ENCODE measurements at regions not wholly inside any gene's neighbourhood (a gene's known extent, or its start where the extent isn't known, plus 50 kb on each side); places are given as distances from the start of the nearest gene placed in this dataset.

GRCh38 chr22:27113641-27114040 lies 456.3 kb downstream of the MIAT start:
- Mint-ChIP-seq H3K27me3 (ENCODE audit: low read depth) (peaks cover 6% of the 10 kb centered on the region), H3K9me3 (peaks cover 5% of the 10 kb centered on the region), H3K27ac (no peak overlapping the region), H3K4me1 (ENCODE audit: low read depth) (no peaks in the 10 kb centered on the region), H3K4me3 (no peak overlapping the region), H3K36me3 (ENCODE audit: low read depth) (peaks cover 1% of the 10 kb centered on the region)
- intact Hi-C loops (cut with micrococcal nuclease) = no loop called here
- CTCF ChIA-PET = no interaction called here
- no peak for DNase-seq

DNA sequence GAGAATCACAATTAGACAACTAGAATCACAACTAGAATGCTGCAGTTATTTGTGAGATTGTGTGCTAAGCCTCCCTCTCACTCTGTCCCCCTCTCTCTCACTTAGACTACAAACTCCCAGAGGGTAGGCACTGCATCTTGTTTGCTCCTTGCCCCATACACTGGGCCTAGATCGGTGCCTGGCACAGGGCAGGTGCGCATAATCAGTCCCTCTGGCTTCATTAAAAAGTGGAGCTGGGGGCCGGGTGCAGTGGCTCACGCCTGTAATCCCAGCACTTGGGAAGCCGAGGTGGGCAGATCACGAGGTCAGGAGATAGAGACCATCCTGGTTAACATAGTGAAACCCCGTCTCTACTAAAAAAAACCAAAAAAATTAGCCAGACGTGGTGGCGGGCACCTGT lies 456.8 kb downstream of the MIAT start:
- CTCF ChIA-PET = no interaction called here
- DNase-seq = no peak

DNA sequence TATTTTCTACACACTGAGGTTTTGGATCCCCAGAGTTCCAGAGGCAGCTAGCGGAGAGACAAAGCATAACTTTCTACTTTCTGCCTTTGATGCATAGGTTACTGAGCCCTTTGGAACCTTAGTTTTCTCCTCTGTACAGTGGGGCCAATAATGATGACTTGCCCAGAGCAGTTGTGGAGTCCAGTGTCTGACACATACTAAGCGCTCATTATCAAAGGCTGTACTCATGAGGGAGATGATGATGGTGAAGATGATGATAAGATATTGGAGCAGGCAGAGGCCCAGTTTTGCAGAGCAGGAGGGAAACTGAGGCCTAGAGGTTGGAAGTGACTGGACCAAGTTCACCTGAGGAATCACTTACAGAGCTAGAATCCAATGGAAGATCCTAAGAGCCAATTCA lies 458.0 kb downstream of the MIAT start:
- Mint-ChIP-seq H3K4me3 (no peak overlapping the region), H3K4me1 (ENCODE audit: low read depth) (no peaks in the 10 kb centered on the region), H3K9me3 (peaks cover 2% of the 10 kb centered on the region), H3K27ac (no peak overlapping the region), H3K27me3 (ENCODE audit: low read depth) (peaks cover 3% of the 10 kb centered on the region), H3K36me3 (ENCODE audit: low read depth) (no peaks in the 10 kb centered on the region)
- no peak for DNase-seq
- CTCF ChIA-PET = no interaction called here
- intact Hi-C loops (cut with micrococcal nuclease) = no loop called here

More for the DNA sequence above, 456.8 kb downstream of the MIAT start:
- H3K36me3 Mint-ChIP-seq (ENCODE audit: low read depth) = peaks cover under 1% of the 10 kb centered on the region
- H3K4me3 Mint-ChIP-seq = no peak overlapping the region
- intact Hi-C loops (cut with micrococcal nuclease) = no loop called here
- H3K4me1 Mint-ChIP-seq (ENCODE audit: low read depth) = no peaks in the 10 kb centered on the region
- H3K27me3 Mint-ChIP-seq (ENCODE audit: low read depth) = peaks cover 5% of the 10 kb centered on the region
- H3K27ac Mint-ChIP-seq = no peak overlapping the region
- peaks cover 3% of the 10 kb centered on the region for H3K9me3 Mint-ChIP-seq

DNA sequence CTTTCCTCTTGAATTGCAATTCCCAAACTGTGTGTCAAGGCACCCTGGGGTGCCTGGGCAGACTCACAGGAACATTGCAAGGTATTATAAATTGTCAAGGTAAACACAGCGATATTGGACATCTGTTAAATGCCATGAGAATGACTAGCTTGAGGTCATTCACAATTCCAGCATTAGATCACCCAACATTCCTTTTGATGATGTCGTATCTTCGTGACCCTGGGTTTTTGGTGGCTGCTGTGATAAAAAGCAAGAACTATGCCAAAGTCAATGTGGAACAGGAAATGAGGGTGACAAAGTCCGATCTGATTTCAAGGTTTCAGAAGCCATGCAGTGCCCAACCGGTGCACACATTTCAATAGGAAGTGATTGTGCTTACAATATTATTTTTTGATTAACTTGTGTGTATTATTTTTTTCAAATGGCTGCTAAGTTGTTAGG lies 458.4 kb downstream of the MIAT start:
- peaks cover 3% of the 10 kb centered on the region for H3K27me3 Mint-ChIP-seq (ENCODE audit: low read depth)
- DNase-seq = no peak
- H3K36me3 Mint-ChIP-seq (ENCODE audit: low read depth) = no peaks in the 10 kb centered on the region
- H3K4me3 Mint-ChIP-seq = no peak overlapping the region
- CTCF ChIA-PET = no interaction called here
- H3K27ac Mint-ChIP-seq = no peak overlapping the region
- H3K4me1 Mint-ChIP-seq (ENCODE audit: low read depth) = no peaks in the 10 kb centered on the region
- peaks cover 2% of the 10 kb centered on the region for H3K9me3 Mint-ChIP-seq
- intact Hi-C loops (cut with micrococcal nuclease) = no loop called here

- CTCF ChIA-PET = no interaction called here
- Mint-ChIP-seq H3K27me3 (ENCODE audit: low read depth) (peaks cover 3% of the 10 kb centered on the region), H3K27ac (no peak overlapping the region), H3K36me3 (ENCODE audit: low read depth) (no peaks in the 10 kb centered on the region), H3K4me3 (no peak overlapping the region), H3K9me3 (peaks cover 2% of the 10 kb centered on the region), H3K4me1 (ENCODE audit: low read depth) (no peaks in the 10 kb centered on the region)
- DNase-seq = no peak
- intact Hi-C loops (cut with micrococcal nuclease) = no loop called here
These were observed 459.1 kb downstream of the MIAT start for GRCh38 chr22:27116312-27117086.

GRCh38 chr22:27120036-27120435 lies 462.6 kb downstream of the MIAT start:
- Mint-ChIP-seq H3K27ac (no peak overlapping the region), H3K4me3 (no peak overlapping the region), H3K4me1 (ENCODE audit: low read depth) (no peaks in the 10 kb centered on the region), H3K9me3 (peaks cover 2% of the 10 kb centered on the region), H3K36me3 (ENCODE audit: low read depth) (no peaks in the 10 kb centered on the region), H3K27me3 (ENCODE audit: low read depth) (peaks cover 3% of the 10 kb centered on the region)
- no peak for DNase-seq
- CTCF ChIA-PET = no interaction called here
- intact Hi-C loops (cut with micrococcal nuclease) = no loop called here

DNA sequence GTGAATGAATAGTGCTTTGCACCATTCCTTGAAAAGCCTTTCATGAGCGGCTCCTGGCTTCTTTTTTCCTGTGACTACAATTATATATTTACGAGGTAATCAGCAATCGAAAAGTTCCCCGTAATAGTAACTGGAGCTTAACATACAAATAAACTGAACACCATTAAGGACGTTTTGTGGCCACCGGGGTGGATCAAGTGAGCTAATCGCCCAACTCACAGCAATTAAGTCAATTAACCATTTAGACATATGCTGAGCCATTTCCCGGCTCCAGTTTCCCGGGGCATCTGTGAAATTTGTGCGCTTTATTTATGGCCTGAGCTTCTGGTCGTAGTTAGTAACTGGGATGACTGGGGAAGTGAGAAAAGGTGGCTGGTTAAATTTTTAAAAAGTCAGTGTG lies 465.2 kb downstream of the MIAT start:
- no peak overlapping the region for H3K4me3 Mint-ChIP-seq
- H3K4me1 Mint-ChIP-seq (ENCODE audit: low read depth) = no peaks in the 10 kb centered on the region

DNA sequence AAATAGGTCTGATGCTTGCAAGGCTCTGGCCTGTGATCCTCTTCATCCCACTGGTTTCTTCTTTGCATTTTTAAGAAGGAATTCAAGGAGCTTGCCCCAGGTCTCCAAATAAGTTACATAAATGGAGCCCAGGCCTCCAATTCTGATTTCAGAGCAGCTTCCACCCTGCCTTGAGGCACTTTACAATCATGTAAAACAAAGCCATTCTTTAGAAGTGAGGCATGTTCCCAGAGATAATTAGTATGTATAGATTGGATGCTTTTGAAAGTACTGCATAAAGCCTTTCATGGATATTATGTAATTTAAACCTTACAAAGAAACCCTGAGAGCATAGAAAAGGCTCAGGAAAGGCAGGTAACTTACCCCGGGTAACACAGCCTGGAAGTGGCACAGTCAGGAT lies 466.5 kb downstream of the MIAT start:
- Mint-ChIP-seq H3K27ac (no peak overlapping the region), H3K9me3 (no peaks in the 10 kb centered on the region), H3K27me3 (ENCODE audit: low read depth) (peaks cover 3% of the 10 kb centered on the region), H3K36me3 (ENCODE audit: low read depth) (no peaks in the 10 kb centered on the region), H3K4me3 (no peak overlapping the region), H3K4me1 (ENCODE audit: low read depth) (no peaks in the 10 kb centered on the region)
- CTCF ChIA-PET = no interaction called here
- DNase-seq = no peak
- intact Hi-C loops (cut with micrococcal nuclease) = no loop called here

More for the DNA sequence above, 465.2 kb downstream of the MIAT start:
- no peaks in the 10 kb centered on the region for H3K9me3 Mint-ChIP-seq
- no peaks in the 10 kb centered on the region for H3K27me3 Mint-ChIP-seq (ENCODE audit: low read depth)
- DNase-seq = no peak
- intact Hi-C loops (cut with micrococcal nuclease) = no loop called here
- CTCF ChIA-PET = no interaction called here
- H3K27ac Mint-ChIP-seq = no peak overlapping the region
- H3K36me3 Mint-ChIP-seq (ENCODE audit: low read depth) = no peaks in the 10 kb centered on the region

GRCh38 chr22:27124351-27124966 lies 467.1 kb downstream of the MIAT start:
- intact Hi-C loops (cut with micrococcal nuclease) = no loop called here
- Mint-ChIP-seq H3K9me3 (no peaks in the 10 kb centered on the region), H3K4me3 (no peak overlapping the region), H3K36me3 (ENCODE audit: low read depth) (no peaks in the 10 kb centered on the region), H3K27ac (no peak overlapping the region), H3K27me3 (ENCODE audit: low read depth) (peaks cover 6% of the 10 kb centered on the region), H3K4me1 (ENCODE audit: low read depth) (no peaks in the 10 kb centered on the region)
- DNase-seq = no peak
- CTCF ChIA-PET = no interaction called here

- DNase-seq = no peak
- H3K4me1 Mint-ChIP-seq (ENCODE audit: low read depth) = no peaks in the 10 kb centered on the region
- CTCF ChIA-PET = no interaction called here
- no peak overlapping the region for H3K4me3 Mint-ChIP-seq
- no peak overlapping the region for H3K27ac Mint-ChIP-seq
- H3K9me3 Mint-ChIP-seq = no peaks in the 10 kb centered on the region
- intact Hi-C loops (cut with micrococcal nuclease) = no loop called here
- H3K27me3 Mint-ChIP-seq (ENCODE audit: low read depth) = peaks cover 6% of the 10 kb centered on the region
- H3K36me3 Mint-ChIP-seq (ENCODE audit: low read depth) = no peaks in the 10 kb centered on the region
These were observed 468.2 kb downstream of the MIAT start for GRCh38 chr22:27125539-27125938.

GRCh38 chr22:27127911-27128310 lies 470.5 kb downstream of the MIAT start:
- Mint-ChIP-seq H3K4me3 (no peak overlapping the region), H3K9me3 (no peaks in the 10 kb centered on the region), H3K4me1 (ENCODE audit: low read depth) (no peaks in the 10 kb centered on the region), H3K27ac (no peak overlapping the region), H3K27me3 (ENCODE audit: low read depth) (peaks cover 11% of the 10 kb centered on the region), H3K36me3 (ENCODE audit: low read depth) (no peaks in the 10 kb centered on the region)
- no peak for DNase-seq
- CTCF ChIA-PET = no interaction called here
- intact Hi-C loops (cut with micrococcal nuclease) = no loop called here

GRCh38 chr22:27128461-27129085 lies 471.2 kb downstream of the MIAT start:
- Mint-ChIP-seq H3K27ac (no peak overlapping the region), H3K4me3 (no peak overlapping the region), H3K27me3 (ENCODE audit: low read depth) (peaks cover 13% of the 10 kb centered on the region), H3K36me3 (ENCODE audit: low read depth) (no peaks in the 10 kb centered on the region), H3K9me3 (no peaks in the 10 kb centered on the region), H3K4me1 (ENCODE audit: low read depth) (no peaks in the 10 kb centered on the region)
- intact Hi-C loops (cut with micrococcal nuclease) = no loop called here
- CTCF ChIA-PET = no interaction called here
- no peak for DNase-seq

DNA sequence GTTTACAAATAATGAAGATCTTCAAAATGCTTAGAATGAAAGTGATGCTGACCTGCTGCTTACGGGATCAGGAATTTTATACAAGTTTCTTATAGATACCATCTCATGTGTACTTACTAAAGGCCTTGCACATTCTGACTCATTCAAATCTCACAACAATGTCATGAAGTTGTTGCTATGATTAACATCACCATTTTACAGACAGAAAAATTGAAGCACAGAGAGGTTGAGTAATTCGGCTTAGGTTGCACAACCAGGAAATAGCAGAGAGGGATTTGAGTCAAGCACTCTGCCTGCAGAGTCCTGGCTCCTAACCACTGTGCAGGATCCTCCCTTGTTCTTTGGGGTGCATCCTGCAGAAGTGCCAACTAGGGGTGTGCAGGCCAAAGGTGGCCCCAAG lies 471.9 kb downstream of the MIAT start:
- no peaks in the 10 kb centered on the region for H3K36me3 Mint-ChIP-seq (ENCODE audit: low read depth)
- no peak for DNase-seq
- CTCF ChIA-PET = no interaction called here
- no peaks in the 10 kb centered on the region for H3K4me1 Mint-ChIP-seq (ENCODE audit: low read depth)
- no peak overlapping the region for H3K4me3 Mint-ChIP-seq
- H3K27ac Mint-ChIP-seq = no peak overlapping the region
- H3K9me3 Mint-ChIP-seq = no peaks in the 10 kb centered on the region
- H3K27me3 Mint-ChIP-seq (ENCODE audit: low read depth) = peaks cover 16% of the 10 kb centered on the region
- intact Hi-C loops (cut with micrococcal nuclease) = no loop called here
